Stimulated activated naive B cell treated with anti-CD40 and anti-IgM and Interleukin-4, amounts not matched to agents 10 μg/mL and 1 μg/mL and 100 μg/mL, for 72 hours (primary cell): ENCODE measurements at regions not wholly inside any gene's neighbourhood (a gene's known extent, or its start where the extent isn't known, plus 50 kb on each side); places are given as distances from the start of the nearest gene placed in this dataset.
"Not testable (repeated sequence)": the region's sequence is repeated elsewhere in the genome, so short reads cannot be mapped to it uniquely, and the experiment has no call there.

Experiments
- ATAC-seq, 2 donors: fragments of 150-1000 bp; cut with Tn5 transposase; replicated peaks; 2 replicates each; pipeline ENCODE4 v1.10.0; 2021; ENCODE audit warnings: moderate library complexity in 1 of 2
- DNase-seq: peaks from one replicate; pipeline ENCODE4 v3.0.0; 2021
- H3K27ac Mint-ChIP-seq: one replicate; pipeline ENCODE4 v1.8.0; 2022; ENCODE audit warnings: mild to moderate bottlenecking, mixed read lengths
- H3K27me3 Mint-ChIP-seq, 2 donors: one replicate each; pipeline ENCODE4 v1.8.0; 2022; ENCODE audit warnings: mixed read lengths in 2 of 2
- H3K36me3 Mint-ChIP-seq, 2 donors: one replicate each; pipeline ENCODE4 v1.8.0; 2022; ENCODE audit warnings: mixed read lengths in 2 of 2, mild to moderate bottlenecking in 1 of 2
- H3K4me1 Mint-ChIP-seq, 2 donors: one replicate each; pipeline ENCODE4 v1.8.0; 2022; ENCODE audit warnings: mixed read lengths in 2 of 2, mild to moderate bottlenecking in 1 of 2
- H3K4me3 Mint-ChIP-seq, 2 donors: one replicate each; pipeline ENCODE4 v1.8.0; 2022; ENCODE audit warnings: mild to moderate bottlenecking in 2 of 2, mixed read lengths in 2 of 2, moderate library complexity in 1 of 2
- H3K9me3 Mint-ChIP-seq, 2 donors: one replicate each; pipeline ENCODE4 v1.8.0; 2022; ENCODE audit warnings: mixed read lengths in 2 of 2, mild to moderate bottlenecking in 1 of 2

GRCh38 chr4:164138521-164138920, 615.4 kb upstream of the SMIM31 start:
- DNase-seq (no peak), ATAC-seq (no peak)
- H3K4me3 Mint-ChIP-seq: no peak overlapping the region
- no peaks in the 10 kb centered on the region for H3K36me3 Mint-ChIP-seq
- no peaks in the 10 kb centered on the region for H3K4me1 Mint-ChIP-seq
- H3K27me3 Mint-ChIP-seq: no peaks in the 10 kb centered on the region
- peaks cover 0 to 3% of the 10 kb centered on the region in 2 donors for H3K9me3 Mint-ChIP-seq
- H3K27ac Mint-ChIP-seq: no peak overlapping the region

- DNase-seq: no peak
- Mint-ChIP-seq H3K4me3 (no peak overlapping the region), H3K27ac (no peak overlapping the region), H3K27me3 (no peaks in the 10 kb centered on the region), H3K36me3 (no peaks in the 10 kb centered on the region), H3K4me1 (no peaks in the 10 kb centered on the region), H3K9me3 (peaks cover 0 to 4% of the 10 kb centered on the region in 2 donors)
- ATAC-seq: no peak
Observed at GRCh38 chr4:164139291-164139690, 614.6 kb upstream of the SMIM31 start.

GRCh38 chr4:164141755-164142375, 612.1 kb upstream of the SMIM31 start:
- H3K27ac Mint-ChIP-seq, ATAC-seq, H3K4me3 Mint-ChIP-seq, H3K9me3 Mint-ChIP-seq, DNase-seq, H3K36me3 Mint-ChIP-seq, H3K27me3 Mint-ChIP-seq, H3K4me1 Mint-ChIP-seq: not testable (repeated sequence)

- Mint-ChIP-seq H3K27me3 (no peaks in the 10 kb centered on the region), H3K9me3 (no peaks in the 10 kb centered on the region), H3K27ac (no peak overlapping the region), H3K36me3 (no peaks in the 10 kb centered on the region), H3K4me3 (no peak overlapping the region), H3K4me1 (no peaks in the 10 kb centered on the region)
- ATAC-seq (no peak), DNase-seq (no peak)
Observed at GRCh38 chr4:164154416-164154815, 599.5 kb upstream of the SMIM31 start.

GRCh38 chr4:164169591-164169990, 584.3 kb upstream of the SMIM31 start:
- no peaks in the 10 kb centered on the region for H3K27me3 Mint-ChIP-seq
- DNase-seq (no peak), ATAC-seq (no peak)
- no peak overlapping the region for H3K27ac Mint-ChIP-seq
- H3K4me1 Mint-ChIP-seq: no peaks in the 10 kb centered on the region
- H3K9me3 Mint-ChIP-seq: no peaks in the 10 kb centered on the region
- H3K4me3 Mint-ChIP-seq: no peak overlapping the region
- no peaks in the 10 kb centered on the region for H3K36me3 Mint-ChIP-seq

GRCh38 chr4:164177153-164177552, 576.8 kb upstream of the SMIM31 start:
- no peak for ATAC-seq
- no peak for DNase-seq
- Mint-ChIP-seq H3K27me3 (no peaks in the 10 kb centered on the region), H3K4me3 (no peak overlapping the region), H3K4me1 (no peaks in the 10 kb centered on the region), H3K36me3 (no peaks in the 10 kb centered on the region), H3K9me3 (no peaks in the 10 kb centered on the region), H3K27ac (no peak overlapping the region)

- Mint-ChIP-seq H3K4me1 (no peaks in the 10 kb centered on the region), H3K27me3 (no peaks in the 10 kb centered on the region), H3K9me3 (no peaks in the 10 kb centered on the region), H3K4me3 (no peak overlapping the region), H3K27ac (no peak overlapping the region), H3K36me3 (no peaks in the 10 kb centered on the region)
- DNase-seq: no peak
- no peak for ATAC-seq
Observed at GRCh38 chr4:164177753-164178152, 576.2 kb upstream of the SMIM31 start.

- Mint-ChIP-seq H3K27me3 (no peaks in the 10 kb centered on the region), H3K4me1 (no peaks in the 10 kb centered on the region), H3K4me3 (no peak overlapping the region), H3K9me3 (no peaks in the 10 kb centered on the region), H3K27ac (no peak overlapping the region), H3K36me3 (no peaks in the 10 kb centered on the region)
- ATAC-seq: no peak
- no peak for DNase-seq
Observed at GRCh38 chr4:164188236-164188635, 565.7 kb upstream of the SMIM31 start.

GRCh38 chr4:164192844-164193243, 561.1 kb upstream of the SMIM31 start:
- Mint-ChIP-seq H3K27me3 (no peaks in the 10 kb centered on the region), H3K4me1 (no peaks in the 10 kb centered on the region), H3K36me3 (no peaks in the 10 kb centered on the region), H3K27ac (no peak overlapping the region), H3K9me3 (no peaks in the 10 kb centered on the region), H3K4me3 (no peak overlapping the region)
- no peak for ATAC-seq
- no peak for DNase-seq

- ATAC-seq (no peak), DNase-seq (no peak)
- Mint-ChIP-seq H3K4me3 (no peak overlapping the region), H3K27ac (no peak overlapping the region), H3K9me3 (no peaks in the 10 kb centered on the region), H3K27me3 (no peaks in the 10 kb centered on the region), H3K4me1 (no peaks in the 10 kb centered on the region), H3K36me3 (no peaks in the 10 kb centered on the region)
Observed at GRCh38 chr4:164193676-164194075, 560.3 kb upstream of the SMIM31 start.

- Mint-ChIP-seq H3K36me3 (no peaks in the 10 kb centered on the region), H3K27me3 (no peaks in the 10 kb centered on the region), H3K4me1 (no peaks in the 10 kb centered on the region), H3K9me3 (no peaks in the 10 kb centered on the region), H3K4me3 (no peak overlapping the region), H3K27ac (no peak overlapping the region)
- no peak for ATAC-seq
- DNase-seq: no peak
Observed at GRCh38 chr4:164197556-164197955, 556.4 kb upstream of the SMIM31 start.

- H3K4me3 Mint-ChIP-seq: no peak overlapping the region
- H3K4me1 Mint-ChIP-seq: no peaks in the 10 kb centered on the region
- DNase-seq (no peak), ATAC-seq (no peak)
- no peaks in the 10 kb centered on the region for H3K36me3 Mint-ChIP-seq
- no peaks in the 10 kb centered on the region for H3K27me3 Mint-ChIP-seq
- no peak overlapping the region for H3K27ac Mint-ChIP-seq
- H3K9me3 Mint-ChIP-seq: peaks cover 0 to 1% of the 10 kb centered on the region in 2 donors
Observed at GRCh38 chr4:164203476-164203875, 550.5 kb upstream of the SMIM31 start.

GRCh38 chr4:164204434-164204833, 549.5 kb upstream of the SMIM31 start:
- DNase-seq: no peak
- Mint-ChIP-seq H3K4me3 (no peak overlapping the region), H3K27me3 (no peaks in the 10 kb centered on the region), H3K4me1 (no peaks in the 10 kb centered on the region), H3K27ac (no peak overlapping the region), H3K9me3 (peaks cover 0 to 1% of the 10 kb centered on the region in 2 donors), H3K36me3 (no peaks in the 10 kb centered on the region)
- no peak for ATAC-seq

GRCh38 chr4:164207460-164207859, 546.5 kb upstream of the SMIM31 start:
- no peak for ATAC-seq
- no peak for DNase-seq
- Mint-ChIP-seq H3K36me3 (no peaks in the 10 kb centered on the region), H3K4me3 (no peak overlapping the region), H3K27ac (no peak overlapping the region), H3K4me1 (no peaks in the 10 kb centered on the region), H3K9me3 (peaks cover 0 to 1% of the 10 kb centered on the region in 2 donors), H3K27me3 (no peaks in the 10 kb centered on the region)

GRCh38 chr4:164210377-164210776, 543.6 kb upstream of the SMIM31 start:
- DNase-seq (no peak), ATAC-seq (no peak)
- no peaks in the 10 kb centered on the region for H3K4me1 Mint-ChIP-seq
- H3K27ac Mint-ChIP-seq: no peak overlapping the region
- peaks cover 0 to 3% of the 10 kb centered on the region in 2 donors for H3K9me3 Mint-ChIP-seq
- no peaks in the 10 kb centered on the region for H3K36me3 Mint-ChIP-seq
- no peaks in the 10 kb centered on the region for H3K27me3 Mint-ChIP-seq
- no peak overlapping the region for H3K4me3 Mint-ChIP-seq

- DNase-seq: no peak
Observed at GRCh38 chr4:164212134-164212533, 541.8 kb upstream of the SMIM31 start.

More at GRCh38 chr4:164212134-164212533, 541.8 kb upstream of the SMIM31 start:
- ATAC-seq: no peak
- H3K9me3 Mint-ChIP-seq: peaks cover 0 to 3% of the 10 kb centered on the region in 2 donors
- H3K4me3 Mint-ChIP-seq: no peak overlapping the region
- no peak overlapping the region for H3K27ac Mint-ChIP-seq
- H3K4me1 Mint-ChIP-seq: no peaks in the 10 kb centered on the region
- no peaks in the 10 kb centered on the region for H3K36me3 Mint-ChIP-seq
- H3K27me3 Mint-ChIP-seq: no peaks in the 10 kb centered on the region
